PC-3 (cell line): ENCODE measurements at regions not wholly inside any gene's neighbourhood (a gene's known extent, or its start where the extent isn't known, plus 50 kb on each side); places are given as distances from the start of the nearest gene placed in this dataset.

Experiments
- CTCF ChIP-seq: fragments of 300-600 bp; sonication (generic); conservative IDR thresholded peaks from 2 replicates; pipeline ENCODE4 v1.5.1; 2017; ENCODE audit warnings: antibody characterized with exemption, low read depth, mild to moderate bottlenecking, low read length
- EZH2 ChIP-seq: fragments of 300-600 bp; sonication (generic); IDR thresholded peaks from one replicate; pipeline ENCODE4 v1.6.1; 2017; ENCODE audit warnings: antibody characterized with exemption, mild to moderate bottlenecking, low read length; ENCODE audit not compliant: unreplicated experiment

GRCh38 chr6:156577749-156578148 lies 199.4 kb upstream of the ARID1B start:
- no peak for TF ChIP-seq EZH2
- TF ChIP-seq CTCF, result no peak
